ENCODE measurements at regions not wholly inside any gene's neighbourhood (a gene's known extent, or its start where the extent isn't known, plus 50 kb on each side); places are given as distances from the start of the nearest gene placed in this dataset.
"Not testable (repeated sequence)": the region's sequence is repeated elsewhere in the genome, so short reads cannot be mapped to it uniquely, and the experiment has no call there.

DNA sequence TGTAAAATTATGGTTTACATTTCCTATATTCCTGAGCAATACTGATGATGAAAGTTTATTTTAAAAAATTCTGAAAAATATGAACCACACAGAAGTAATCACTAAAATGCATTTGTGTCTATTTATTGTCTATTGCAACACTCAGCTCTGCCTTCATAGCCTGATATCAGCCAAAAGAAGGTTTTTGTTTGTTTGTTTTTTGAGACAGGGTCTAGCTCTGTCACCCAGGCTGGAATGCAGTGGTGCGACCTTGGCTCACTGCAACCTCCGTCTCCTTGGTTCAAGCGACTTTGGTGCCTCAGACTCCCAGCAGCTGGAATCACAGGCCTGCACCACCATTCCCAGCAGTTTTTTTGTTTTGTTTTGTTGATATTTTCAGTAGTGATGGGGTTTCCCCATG is 1560.2 kb downstream of the SI start:
- DNase-seq: no peak

DNA sequence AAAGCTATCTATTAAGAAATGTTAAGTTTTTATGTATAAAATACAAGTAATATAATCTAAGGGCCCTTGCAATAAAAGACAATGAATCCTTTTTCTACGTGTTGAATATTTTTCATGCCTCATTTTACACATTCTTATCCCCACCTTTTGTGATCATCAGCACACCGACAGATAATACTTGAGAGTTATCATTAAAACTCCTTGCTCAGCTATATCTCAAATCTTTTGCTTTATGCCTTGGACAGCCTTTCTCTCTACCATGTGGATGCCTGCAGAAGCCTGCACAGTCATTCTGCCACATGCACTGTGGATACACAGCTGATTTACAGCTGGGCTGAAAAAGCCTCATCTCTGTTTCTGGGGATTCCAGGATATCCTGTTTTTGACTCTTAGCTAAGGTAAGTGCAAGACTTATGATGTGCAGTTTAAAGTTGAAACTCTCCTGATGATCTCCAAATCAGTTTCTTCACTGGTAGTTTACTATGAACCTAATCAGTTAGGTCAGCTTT is 1565.1 kb downstream of the SI start:
- DNase-seq: no peak

DNA sequence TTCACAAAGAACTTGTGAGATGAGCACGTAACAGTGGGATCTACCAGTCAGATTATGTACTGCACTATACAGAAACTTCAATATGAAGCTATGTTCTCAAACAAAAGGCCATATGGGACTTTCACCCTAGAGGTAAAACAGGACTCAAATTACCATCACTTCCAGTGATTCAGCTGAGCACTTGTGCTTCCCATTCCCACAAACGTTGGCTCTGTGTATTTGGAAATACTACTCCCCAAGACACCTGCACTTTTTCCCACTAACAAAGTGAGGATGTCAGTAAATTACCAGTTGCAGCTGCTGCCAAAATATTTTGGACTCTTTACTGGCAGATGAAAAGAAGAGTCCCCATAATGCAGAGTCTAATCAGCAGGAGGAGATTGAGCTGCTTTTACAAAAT is 1570.1 kb downstream of the SI start:
- no peak for DNase-seq

DNA sequence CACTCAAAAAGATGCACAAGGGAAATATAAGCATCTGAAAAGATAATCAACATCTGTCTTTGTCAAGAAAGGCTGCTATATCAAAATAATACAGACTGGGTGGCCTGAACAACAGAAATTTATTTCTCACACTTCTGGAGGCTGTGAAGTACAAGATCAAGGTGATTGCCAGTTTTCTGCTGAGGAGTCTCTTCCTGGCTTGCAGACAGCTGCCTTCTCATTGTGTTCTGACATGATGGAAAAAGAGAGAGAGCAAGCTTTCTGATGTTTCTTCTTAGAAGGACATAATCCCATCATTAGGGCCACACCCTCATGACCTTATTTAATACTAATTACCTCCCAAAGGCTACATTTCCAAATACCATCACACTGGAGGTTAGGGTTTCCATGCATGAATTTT is 1573.3 kb downstream of the SI start:
- no peak for DNase-seq

DNA sequence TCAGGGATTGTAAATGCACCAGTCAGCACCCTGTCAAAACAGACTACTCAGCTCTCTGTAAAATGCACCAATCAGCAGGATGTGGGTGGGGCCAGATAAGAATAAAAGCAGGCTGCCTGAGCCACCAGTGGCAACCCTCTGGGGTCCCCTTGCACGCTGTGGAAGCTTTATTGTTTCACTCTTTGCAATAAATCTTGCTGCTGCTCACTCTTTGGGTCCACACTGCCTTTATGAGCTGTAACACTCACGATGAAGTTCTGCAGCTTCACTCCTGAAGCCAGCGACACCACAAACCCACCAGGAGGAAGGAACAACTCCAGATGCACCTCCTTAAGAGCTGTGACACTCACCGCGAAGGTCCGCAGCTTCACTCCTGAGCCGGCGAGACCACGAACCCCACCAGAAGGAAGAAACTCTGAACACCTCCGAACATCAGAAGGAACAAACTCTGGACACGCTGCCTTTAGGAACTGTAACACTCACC is 1578.5 kb downstream of the SI start:
- not testable (repeated sequence) for DNase-seq

DNA sequence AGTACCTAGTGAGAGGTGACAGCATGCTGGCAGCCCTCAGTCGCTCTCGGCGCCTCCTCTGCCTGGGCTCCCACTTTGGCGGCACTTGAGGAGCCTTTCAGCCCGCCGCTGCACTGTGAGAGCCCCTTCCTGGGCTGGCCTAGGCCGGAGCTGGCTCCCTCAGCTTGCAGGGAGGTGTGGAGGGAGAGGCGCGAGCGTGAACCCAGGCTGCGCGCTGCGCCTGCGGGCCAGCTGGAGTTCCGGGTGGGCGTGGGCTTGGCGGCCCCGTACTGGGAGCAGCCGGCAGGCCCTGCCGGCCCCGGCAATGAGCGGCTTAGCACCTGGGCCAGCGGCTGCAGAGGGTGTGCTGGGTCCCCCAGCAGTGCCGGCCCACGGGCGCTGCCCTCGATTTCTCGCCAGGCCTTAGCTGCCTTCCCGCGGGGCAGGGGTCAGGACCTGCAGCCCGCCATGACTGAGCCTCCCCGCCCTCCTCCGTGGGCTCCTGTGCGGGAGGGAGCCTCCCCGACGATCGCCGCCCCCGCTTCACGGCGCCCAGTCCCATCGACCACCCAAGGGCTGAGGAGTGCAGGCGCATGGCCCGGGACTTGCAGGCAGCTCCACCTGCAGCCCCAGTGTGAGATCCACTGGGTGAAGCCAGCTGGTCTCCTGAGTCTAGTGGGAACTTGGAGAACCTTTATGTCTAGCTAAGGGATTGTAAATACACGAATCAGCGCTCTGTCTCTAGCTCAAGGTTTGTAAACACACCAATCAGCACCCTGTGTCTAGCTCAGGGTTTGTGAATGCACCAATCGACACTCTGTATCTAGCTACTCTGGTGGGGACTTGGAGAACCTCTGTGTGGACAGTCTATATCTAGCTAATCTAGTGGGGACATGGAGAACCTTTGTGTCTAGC is 1579.2 kb downstream of the SI start:
- not testable (repeated sequence) for DNase-seq

DNA sequence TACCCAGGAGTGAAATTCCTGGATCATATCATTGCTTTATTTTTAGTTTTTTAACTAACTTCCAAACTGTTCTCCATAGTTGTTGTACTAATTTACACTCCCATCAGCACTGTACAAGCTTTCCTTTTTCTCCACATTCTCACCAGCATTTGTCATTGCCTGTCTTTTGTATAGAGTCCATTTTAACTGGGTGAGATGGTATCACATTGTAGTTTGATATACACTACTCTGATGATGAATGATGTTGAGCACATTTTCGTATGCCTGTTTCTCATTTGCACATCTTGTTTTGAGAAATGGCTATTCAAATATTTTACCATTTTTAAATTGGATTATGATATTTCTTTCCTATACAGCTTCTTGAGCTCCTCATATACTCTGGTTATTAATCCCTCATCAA is 1586.6 kb downstream of the SI start:
- no peak for DNase-seq

DNA sequence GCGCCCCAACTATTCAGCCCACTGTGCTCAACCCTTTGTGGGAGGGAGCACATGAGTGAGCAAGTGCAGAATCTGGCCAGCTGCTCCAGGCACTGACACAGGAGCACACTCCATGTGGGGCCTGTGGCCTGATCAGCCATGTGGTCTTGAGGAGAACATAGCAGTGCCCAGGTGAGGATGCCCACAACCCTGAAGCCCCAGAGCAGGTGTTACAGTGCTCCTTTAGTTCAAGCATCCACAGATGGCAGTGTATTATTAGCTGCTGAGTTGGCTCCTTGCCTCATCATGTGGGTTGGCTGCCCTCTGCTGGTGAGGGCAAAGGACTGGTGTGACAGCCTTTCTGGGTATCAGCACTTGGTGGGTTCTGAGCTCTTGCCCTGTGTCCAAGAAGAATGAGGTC is 1588.2 kb downstream of the SI start:
- DNase-seq: peak; percentile 4

DNA sequence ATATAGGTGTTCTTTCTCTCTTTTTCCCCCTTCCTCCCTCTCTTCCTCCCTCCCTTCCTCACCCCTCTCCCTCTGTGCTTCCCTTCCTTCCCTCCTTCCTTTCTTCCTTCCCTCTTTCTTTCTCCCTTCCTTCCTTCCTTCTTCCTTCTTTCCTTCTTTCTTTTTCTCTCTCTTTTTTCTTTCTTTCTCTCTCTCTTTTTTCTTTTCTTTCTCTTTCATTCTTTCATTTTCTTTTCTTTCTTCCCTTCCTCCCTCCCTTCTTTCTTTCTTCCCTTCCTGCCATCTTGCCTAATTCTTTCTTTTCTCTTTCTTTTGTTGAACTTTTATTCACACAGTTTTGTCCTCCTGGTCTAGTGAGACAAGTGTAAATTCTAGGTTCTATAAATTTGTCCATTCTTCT is 1595.6 kb downstream of the SI start:
- no peak for DNase-seq

DNA sequence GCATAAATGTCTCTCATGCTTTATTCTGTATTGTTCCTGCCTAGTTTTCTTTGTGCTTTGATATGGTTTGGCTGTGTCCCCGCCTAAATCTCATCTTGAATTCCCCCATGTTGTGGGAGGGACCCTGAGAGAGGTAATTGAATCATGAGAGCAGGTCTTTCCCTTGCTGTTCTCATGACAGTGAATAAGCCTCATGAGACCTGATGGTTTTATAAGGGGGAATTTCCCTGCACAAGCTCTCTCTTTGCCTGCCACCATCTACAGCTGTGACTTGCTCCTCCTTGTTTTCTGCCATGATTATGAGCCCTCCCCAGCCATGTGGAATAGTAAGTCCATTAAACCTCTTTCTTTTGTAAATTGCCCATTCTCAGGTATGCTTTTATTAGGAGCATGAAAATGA is 1596.6 kb downstream of the SI start:
- no peak for DNase-seq

DNA sequence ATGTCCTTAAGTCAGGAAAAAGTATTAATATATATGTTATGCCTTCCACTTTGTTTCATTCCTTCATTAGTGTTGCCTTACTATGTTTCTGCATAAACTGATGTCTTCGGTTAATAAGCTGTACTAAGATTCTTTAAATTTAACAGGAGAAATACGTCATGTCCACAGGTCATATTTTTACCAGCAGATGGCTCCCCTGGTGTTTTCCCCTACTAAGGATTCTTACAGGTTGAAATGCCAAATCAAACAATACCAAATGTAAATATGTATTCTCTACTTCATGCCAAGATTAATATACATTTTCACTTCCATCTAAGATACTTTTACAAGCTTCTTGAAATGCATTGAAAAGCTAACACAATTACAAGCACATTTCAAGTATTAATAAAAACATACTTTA is 1602.1 kb downstream of the SI start:
- DNase-seq: no peak

DNA sequence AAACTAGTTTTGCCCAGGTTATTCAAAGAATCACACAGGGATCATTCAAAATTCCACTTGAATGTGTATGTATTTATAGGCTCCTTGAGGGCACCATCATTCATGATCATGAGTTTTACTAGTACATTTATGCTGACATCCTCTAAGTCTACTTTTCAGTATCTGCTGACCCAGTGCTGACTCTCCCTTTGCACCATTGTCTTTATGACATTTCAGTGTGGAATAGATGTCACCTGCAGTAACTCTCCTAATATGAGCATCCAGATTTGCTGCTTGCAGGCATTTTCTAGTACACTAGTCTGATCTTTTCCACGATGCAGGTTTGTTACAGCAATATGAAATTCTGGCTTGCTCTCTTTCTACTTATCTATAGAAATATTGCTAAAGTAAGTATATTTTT is 1603.5 kb downstream of the SI start:
- no peak for DNase-seq

DNA sequence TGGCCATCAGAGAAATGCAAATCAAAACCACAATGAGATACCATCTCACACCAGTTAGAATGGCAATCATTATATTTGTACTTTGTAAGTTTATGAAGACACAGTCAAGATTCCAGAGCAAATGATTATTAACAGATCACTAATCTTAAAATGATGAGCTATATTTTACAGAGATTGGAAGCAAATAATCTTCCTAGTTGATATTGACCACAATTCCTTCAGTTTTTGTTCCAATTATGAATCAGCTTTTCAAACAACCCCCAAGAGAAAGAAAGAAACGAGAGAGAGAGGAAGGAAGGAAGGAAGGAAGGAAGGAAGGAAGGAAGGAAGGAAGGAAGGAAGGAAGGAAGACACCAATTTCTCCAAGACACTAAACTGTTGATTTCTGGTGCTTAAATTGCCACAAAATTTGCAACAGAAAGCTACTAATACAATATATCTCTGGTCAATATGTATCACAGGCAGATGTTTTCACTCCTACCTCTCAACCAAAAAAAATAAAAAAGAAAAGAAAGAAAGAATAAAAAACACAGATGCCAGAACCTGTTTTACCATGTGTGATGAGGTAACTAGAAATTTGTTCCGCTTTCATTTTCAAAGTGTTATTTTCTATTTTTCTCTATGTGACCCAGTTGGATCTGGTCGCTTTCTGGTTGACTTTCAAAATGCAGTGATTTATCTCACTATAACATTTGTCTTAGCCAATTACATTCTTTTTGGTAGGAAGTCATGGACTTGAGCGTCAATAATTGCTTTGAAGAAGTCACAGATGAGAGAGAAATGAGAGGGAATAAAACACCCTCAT is 1609.6 kb downstream of the SI start:
- no peak for DNase-seq

DNA sequence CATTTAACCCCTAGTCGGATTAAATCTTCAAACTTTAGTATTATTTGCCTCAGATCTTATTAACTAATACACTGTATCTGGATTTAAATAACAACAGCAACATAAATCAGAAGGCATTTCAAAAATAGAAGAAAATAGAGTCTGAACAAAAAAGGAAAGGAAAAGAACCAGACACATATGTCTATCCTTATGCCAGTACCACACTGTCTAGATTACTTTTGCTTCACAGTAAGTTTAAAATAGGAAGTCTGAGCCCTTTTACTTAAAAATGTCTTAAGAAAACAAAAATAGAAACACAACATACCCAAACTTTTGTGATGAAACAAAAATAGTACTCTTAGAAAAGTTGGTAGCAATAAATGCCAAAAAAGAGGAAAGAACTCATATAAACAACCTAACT is 1615.8 kb downstream of the SI start:
- DNase-seq: no peak

DNA sequence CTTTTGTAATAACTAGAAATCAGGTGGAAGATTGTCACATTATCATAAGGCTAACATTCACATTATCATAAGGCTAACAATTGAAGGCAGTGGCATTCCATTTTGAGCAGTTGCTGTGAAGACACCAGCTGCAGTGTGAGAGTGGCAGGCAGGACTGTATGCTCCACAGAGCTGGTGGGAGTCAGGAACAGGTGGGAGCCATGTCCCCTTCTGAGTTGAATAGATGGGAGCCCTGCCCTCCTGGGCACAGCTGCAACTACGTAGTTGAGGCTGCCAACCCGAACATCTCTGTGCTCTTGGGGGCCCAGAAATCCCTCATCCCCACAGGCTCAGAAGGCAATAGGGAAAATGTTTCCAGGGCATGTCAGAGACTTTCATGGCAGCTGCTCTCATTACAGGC is 1627.6 kb downstream of the SI start:
- no peak for DNase-seq

DNA sequence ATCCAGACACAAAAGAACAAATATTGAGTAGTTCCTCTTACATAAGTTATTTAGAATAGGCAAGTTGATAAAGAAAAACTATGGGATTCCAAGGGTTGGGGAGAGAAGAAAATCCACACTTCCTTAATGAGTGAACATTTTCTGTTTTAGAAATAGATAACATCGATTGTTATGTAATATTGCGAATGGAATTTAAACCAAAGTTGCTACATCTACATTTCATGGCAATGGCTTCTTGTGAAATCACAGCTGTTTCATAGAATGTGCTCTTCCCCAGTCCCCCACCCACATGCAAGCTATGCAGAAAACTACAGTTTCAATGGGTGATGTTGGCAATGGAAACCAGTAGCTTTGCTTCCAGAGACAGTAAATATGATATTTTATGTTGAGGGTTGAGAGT is 1639.5 kb downstream of the SI start:
- no peak for DNase-seq

DNA sequence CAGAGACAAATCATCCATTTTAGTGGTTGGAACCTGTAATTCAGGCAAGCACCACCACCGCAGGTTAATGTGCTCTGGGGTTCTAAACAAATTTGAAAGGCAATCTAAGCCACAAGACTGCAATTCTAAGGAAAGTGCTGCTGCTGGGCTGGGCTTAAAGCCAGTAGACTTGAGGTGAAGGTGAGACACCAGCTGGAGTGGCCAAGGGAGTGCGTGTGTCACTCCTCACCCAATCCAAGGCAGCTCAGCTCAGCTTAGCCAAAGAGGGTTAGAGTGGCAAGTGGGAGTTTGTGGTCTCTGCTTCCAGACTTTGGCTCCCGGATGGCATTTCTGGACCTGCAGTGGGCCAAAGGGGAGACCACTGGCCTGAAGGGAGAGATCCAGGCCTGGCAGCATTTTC is 1655.6 kb downstream of the SI start:
- DNase-seq: no peak

DNA sequence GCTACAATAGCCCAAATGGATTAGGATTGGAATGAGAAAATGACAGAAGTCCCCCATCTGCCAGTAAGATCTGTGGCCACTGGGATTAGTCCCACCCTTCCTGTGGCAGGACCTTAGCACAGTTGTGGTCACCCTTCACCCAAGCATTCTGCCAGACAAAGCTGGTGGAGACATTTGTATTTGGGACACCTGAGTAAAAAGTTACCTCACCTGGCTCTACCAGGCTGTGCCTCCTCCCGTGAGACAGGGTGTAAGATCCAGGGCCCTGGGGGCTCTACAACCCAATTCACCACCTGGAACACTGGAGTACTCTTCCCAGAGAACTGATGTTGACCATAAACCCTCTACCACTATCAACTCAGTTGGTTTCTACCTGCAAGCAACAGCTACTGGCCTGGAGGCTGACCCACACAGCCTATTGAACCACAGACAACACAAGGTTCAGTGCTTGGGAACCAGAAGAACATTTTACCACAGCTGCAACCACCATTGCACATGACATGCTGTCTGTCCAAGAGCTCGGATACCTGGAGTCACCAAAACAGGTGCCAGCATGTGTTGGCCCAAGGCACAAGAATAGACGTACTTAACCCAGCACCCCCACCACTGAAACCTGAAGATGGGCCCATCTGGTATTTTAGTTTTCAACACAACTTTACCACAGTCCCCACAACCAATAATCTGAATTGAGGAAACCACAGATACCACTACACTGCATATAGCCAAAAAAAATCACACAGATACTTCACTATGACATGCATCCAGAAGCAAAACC is 1686.7 kb downstream of the SI start:
- DNase-seq: no peak

DNA sequence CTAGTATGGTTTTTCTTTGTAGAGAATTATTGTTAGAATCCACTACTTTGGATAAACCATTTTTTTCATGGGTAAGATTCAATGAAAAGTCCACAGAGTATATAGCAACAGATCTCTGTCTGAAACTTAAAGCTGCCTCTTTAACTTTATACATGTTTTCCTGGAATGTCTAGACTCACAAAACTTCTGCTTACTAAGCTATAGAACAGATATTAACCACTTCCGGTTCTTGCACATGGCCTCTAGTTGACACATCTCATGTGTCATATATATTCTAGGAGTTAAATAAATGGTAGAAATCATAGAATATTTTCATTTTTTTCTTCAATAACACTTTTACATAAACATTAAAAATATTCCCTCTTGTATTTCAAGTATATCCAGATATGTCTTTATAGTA is 1693.9 kb downstream of the SI start:
- no peak for DNase-seq

DNA sequence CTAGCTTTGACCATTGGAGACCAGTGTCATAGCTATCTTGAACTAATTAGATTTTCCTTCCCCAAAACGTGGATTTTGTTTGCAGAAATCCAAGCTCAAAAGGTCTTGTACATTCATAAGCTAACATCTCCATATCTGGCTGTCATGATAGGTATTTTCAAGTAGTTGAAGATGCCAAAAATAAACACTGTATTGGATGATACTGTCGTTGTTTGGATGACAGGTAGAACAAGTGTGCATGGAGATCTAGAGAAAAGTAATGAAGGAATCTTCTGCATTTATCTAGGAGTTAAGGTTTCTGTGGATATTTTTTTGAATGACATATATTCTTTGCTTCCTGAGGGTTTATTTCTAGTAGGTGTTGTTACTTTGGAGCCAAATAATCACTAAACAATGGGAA is 1696.1 kb downstream of the SI start:
- DNase-seq: no peak

DNA sequence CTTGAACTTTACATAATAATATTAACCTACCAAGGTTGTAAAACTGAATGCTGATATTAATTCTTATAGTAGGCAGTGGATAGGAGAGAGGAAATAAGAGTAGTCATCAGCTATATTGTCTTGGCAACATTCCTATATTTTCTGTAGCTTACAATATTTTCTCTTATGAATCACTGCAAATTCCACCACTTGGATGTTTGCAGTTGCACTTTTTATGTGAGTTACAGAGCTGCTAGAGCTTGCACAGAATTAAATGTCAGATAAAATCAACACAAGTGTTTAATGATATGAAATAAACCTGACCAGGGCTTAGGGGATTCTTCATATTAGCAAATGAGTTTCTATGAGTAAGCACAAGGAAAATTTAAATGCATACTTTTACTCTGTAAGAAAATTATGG is 1710.1 kb downstream of the SI start:
- DNase-seq: no peak

DNA sequence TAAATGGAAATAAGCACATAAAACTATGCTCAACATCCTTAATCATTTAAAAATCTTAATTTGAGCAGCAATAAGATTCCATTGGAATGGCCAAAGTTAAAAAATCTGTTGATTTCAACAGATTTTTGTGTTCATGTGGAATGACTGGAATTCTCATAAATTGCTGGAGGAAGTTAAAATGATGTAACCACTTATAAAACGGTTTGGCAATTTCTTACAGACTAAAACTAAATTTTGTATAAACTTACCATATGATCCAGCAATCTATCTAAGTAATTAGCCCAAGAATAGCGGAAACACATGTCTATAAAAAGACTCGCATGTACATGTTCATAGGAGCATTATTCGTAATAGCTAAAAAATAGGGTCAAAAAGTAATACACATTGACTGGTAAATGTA is 1713.6 kb downstream of the SI start:
- DNase-seq: no peak

DNA sequence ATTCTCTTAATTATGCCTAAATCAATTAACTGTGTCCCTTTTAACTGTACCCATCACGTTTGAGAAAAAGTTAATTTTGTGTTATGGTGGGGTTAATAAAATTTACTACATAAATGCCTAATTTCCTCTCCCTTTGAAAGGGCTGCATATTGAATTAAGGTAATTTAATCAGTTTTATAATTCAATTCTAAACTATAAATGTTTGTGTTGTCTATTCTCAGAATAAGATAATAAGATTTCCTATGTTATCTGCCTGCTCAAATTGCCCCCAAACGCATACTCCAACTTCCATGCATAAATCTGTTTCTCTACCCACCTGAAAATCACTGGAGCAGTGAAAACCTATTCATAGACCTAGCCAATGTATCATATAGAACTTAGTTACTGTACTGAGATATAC is 1716.1 kb downstream of the SI start:
- DNase-seq: no peak
